Transverse colon (tissue), 4 donors: ENCODE measurements at regions not wholly inside any gene's neighbourhood (a gene's known extent, or its start where the extent isn't known, plus 50 kb on each side); places are given as distances from the start of the nearest gene placed in this dataset.

Source experiments
- DNase-seq: peaks from one replicate; pipeline ENCODE4 v3.0.0-alpha.2; 2019
- H3K27ac ChIP-seq, 4 donors: fragments of 200-600 bp; sonication (generic); 2 replicates each; pipeline ENCODE4 v1.5.1; 2016 to 2018; ENCODE audit warnings: inconsistent platforms in 4 of 4
- H3K27me3 ChIP-seq: fragments of 200-600 bp; sonication (generic); 2 replicates; pipeline ENCODE4 v1.5.1; 2017; ENCODE audit warnings: inconsistent platforms
- H3K36me3 ChIP-seq, 4 donors: fragments of 200-600 bp; sonication (generic); 2 replicates each; pipeline ENCODE4 v1.5.1; 2017 to 2019; ENCODE audit warnings: inconsistent platforms in 4 of 4
- H3K4me1 ChIP-seq, 4 donors: fragments of 200-600 bp; sonication (generic); 2 replicates each; pipeline ENCODE4 v1.5.1; 2017 to 2020; ENCODE audit warnings: inconsistent platforms in 4 of 4
- H3K4me3 ChIP-seq, 4 donors: fragments of 200-600 bp; sonication (generic); 1 replicate in 1 of 4; 2 replicates in 3 of 4; pipeline versions ENCODE4 v1.5.1 to v1.6.1; 2017 to 2019; ENCODE audit warnings: inconsistent platforms in 4 of 4
- H3K9me3 ChIP-seq, 2 donors: fragments of 200-600 bp; sonication (generic); 2 replicates each; pipeline ENCODE4 v1.5.1; 2017 to 2019; ENCODE audit warnings: inconsistent platforms in 2 of 2
- CTCF ChIP-seq, 5 experiments: fragments of 200-600 bp in 3 of 5; fragments of 450-650 bp in 2 of 5; sonication (generic) in 3 of 5; IDR thresholded peaks; 1 replicate in 2 of 5; 2 replicates in 3 of 5; pipeline ENCODE4 v1.5.1; 2016 to 2017; ENCODE audit warnings: antibody characterized with exemption in 5 of 5, inconsistent platforms in 3 of 5, mild to moderate bottlenecking in 2 of 5, moderate library complexity in 1 of 5
- EP300 ChIP-seq: sonication (generic); formaldehyde crosslinking; IDR thresholded peaks from one replicate; pipeline ENCODE4 v1.6.1; 2017; ENCODE audit warnings: antibody characterized with exemption, low read depth
- POLR2A ChIP-seq: fragments of 450-650 bp; IDR thresholded peaks from one replicate; pipeline ENCODE4 v1.6.1; 2016; ENCODE audit warnings: antibody characterized with exemption, mild to moderate bottlenecking, moderate library complexity
- POLR2AphosphoS5 ChIP-seq, 3 donors: sonication (generic); formaldehyde crosslinking; IDR thresholded peaks; one replicate each; pipeline ENCODE4 v1.6.1; 2016; ENCODE audit warnings: antibody characterized with exemption in 3 of 3
- WGBS, 2 donors: methylation state at CpG; one replicate each; pipeline ENCODE4 v1.1.5; 2018; ENCODE audit warnings: low coverage in 1 of 2; 5-methylcytosine and 5-hydroxymethylcytosine counted together
- in situ Hi-C, 4 donors: fragments of 200-750 bp; cut with MboI; loops; one replicate each; pipeline versions ENCODE4 v1.15.0 to v1.15.1; 2017; ENCODE audit warnings: low sequenced_read_pairs in 3 of 4, low pct_ligation_motif_present in 1 of 4, low pct_unique_long_range_greater_than_20kb in 1 of 4
- intact Hi-C: fragments of 100-400 bp; cut with DNase I; formaldehyde crosslinking; loops from one replicate; pipeline ENCODE4 v1.15.1; 2023; ENCODE audit warnings: low total_unique reads

GRCh38 chr12:85549640-85550039, 269.6 kb downstream of the ALX1 start:
- no peaks in the 10 kb centered on the region for H3K36me3 ChIP-seq
- H3K27me3 ChIP-seq: no peaks in the 10 kb centered on the region
- no peak overlapping the region for H3K4me3 ChIP-seq
- intact Hi-C loops (no loop called here), in situ Hi-C loops (loop anchor here in 1 of 4 donors (25.0 kb wide), 1 partner anchor 313 kb away; the partner anchor contains the start of gene NTS)
- no peak for TF ChIP-seq POLR2A
- TF ChIP-seq EP300: no peak
- H3K27ac ChIP-seq: no peak overlapping the region
- no peaks in the 10 kb centered on the region for H3K9me3 ChIP-seq
- no peak for DNase-seq
- WGBS, 2 donors: 55 to 58% methylated on average over 2 of the region's 2 CpGs
- H3K4me1 ChIP-seq: peaks cover 0 to 9% (median 6%) of the 10 kb centered on the region in 4 donors

GRCh38 chr12:85550924-85551323, 270.9 kb downstream of the ALX1 start:
- Histone ChIP-seq H3K4me1 (peaks cover 0 to 9% (median 6%) of the 10 kb centered on the region in 4 donors), H3K36me3 (no peaks in the 10 kb centered on the region), H3K4me3 (no peak overlapping the region), H3K27me3 (no peaks in the 10 kb centered on the region), H3K27ac (no peak overlapping the region), H3K9me3 (no peaks in the 10 kb centered on the region)
- in situ Hi-C loops (loop anchor here in 1 of 4 donors (25.0 kb wide), 1 partner anchor 311 kb away; the partner anchor contains the start of gene NTS), intact Hi-C loops (no loop called here)
- DNase-seq: no peak
- TF ChIP-seq CTCF (IDR thresholded peaks at IDR 0.05) (no peak), POLR2A (no peak), POLR2AphosphoS5 (IDR thresholded peaks at IDR 0.05) (no peak)
- WGBS, 2 donors: 65 to 71% methylated on average over 2 of the region's 2 CpGs

- no peak for TF ChIP-seq POLR2A
- no peak for TF ChIP-seq POLR2AphosphoS5 (IDR thresholded peaks at IDR 0.05)
- no peak for TF ChIP-seq CTCF (IDR thresholded peaks at IDR 0.05)
- no peak for TF ChIP-seq EP300
- H3K36me3 ChIP-seq: no peaks in the 10 kb centered on the region
- H3K9me3 ChIP-seq: no peaks in the 10 kb centered on the region
- no peaks in the 10 kb centered on the region for H3K27me3 ChIP-seq
- WGBS, 2 donors: 86 to 93% methylated on average over 3 of the region's 3 CpGs
- in situ Hi-C loops: loop anchor here in 1 of 4 donors (25.0 kb wide), 1 partner anchor 310 kb away; the partner anchor contains the start of gene NTS
- peaks cover 0 to 9% (median 6%) of the 10 kb centered on the region in 4 donors for H3K4me1 ChIP-seq
- intact Hi-C loops: no loop called here
- no peak for DNase-seq
- no peak overlapping the region for H3K4me3 ChIP-seq
- no peak overlapping the region for H3K27ac ChIP-seq
These were observed 272.4 kb downstream of the ALX1 start for GRCh38 chr12:85552461-85552860.

GRCh38 chr12:85557850-85558249, 277.8 kb downstream of the ALX1 start:
- WGBS, 2 donors: 33 to 35% methylated on average over 1 of the region's 1 CpG

More at GRCh38 chr12:85557850-85558249, 277.8 kb downstream of the ALX1 start:
- H3K36me3 ChIP-seq: no peaks in the 10 kb centered on the region
- no peaks in the 10 kb centered on the region for H3K9me3 ChIP-seq
- in situ Hi-C loops (loop anchor here in 1 of 4 donors (25.0 kb wide), 1 partner anchor 304 kb away; the partner anchor contains the start of gene NTS), intact Hi-C loops (no loop called here)
- TF ChIP-seq POLR2A (no peak), CTCF (IDR thresholded peaks at IDR 0.05) (no peak), EP300 (no peak), POLR2AphosphoS5 (IDR thresholded peaks at IDR 0.05) (no peak)
- H3K27ac ChIP-seq: no peak overlapping the region
- no peak for DNase-seq
- no peak overlapping the region for H3K4me3 ChIP-seq
- peaks cover 0 to 14% (median 0%) of the 10 kb centered on the region in 4 donors for H3K4me1 ChIP-seq
- no peaks in the 10 kb centered on the region for H3K27me3 ChIP-seq
